ENCODE measurements at regions not wholly inside any gene's neighbourhood (a gene's known extent, or its start where the extent isn't known, plus 50 kb on each side); places are given as distances from the start of the nearest gene placed in this dataset.

DNA sequence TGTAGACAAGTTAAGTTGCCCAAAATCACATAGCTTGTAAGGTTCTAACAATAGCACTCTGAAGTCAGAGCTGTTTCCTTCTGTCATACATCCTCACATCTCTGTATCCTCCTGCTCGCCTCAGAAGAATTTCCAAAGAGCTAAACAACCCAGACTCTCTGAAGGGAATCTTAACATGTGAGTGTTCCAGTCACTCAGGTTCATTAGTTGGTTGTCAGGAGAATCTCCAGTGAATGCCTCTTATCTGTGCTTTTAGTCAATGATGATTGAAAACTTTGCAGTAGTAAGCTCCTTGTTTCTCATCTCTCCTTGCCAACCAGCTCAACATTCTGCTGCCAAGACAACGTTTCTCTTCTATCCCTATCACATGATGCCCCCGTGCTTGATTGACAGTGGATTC is 195.5 kb downstream of the C11orf91 start:
- FAIRE-seq (no peak), DNase-seq (ENCODE audit: low read depth, low spot score) (no peak)
- dilution Hi-C loops (cut with MboI; ENCODE audit: extremely low pct_ligation_motif_present, low sequenced_read_pairs): no loop called here
- TF ChIP-seq FOS (IDR thresholded peaks at IDR 0.05; ENCODE audit: borderline replicate concordance, insufficient read depth, low read length) (no peak), JUN (IDR thresholded peaks at IDR 0.05; ENCODE audit: borderline replicate concordance, insufficient read depth, insufficient read length, low read depth) (no peak), POLR2A (IDR thresholded peaks at IDR 0.05; ENCODE audit: low read depth, low read length) (no peak), GATA2 (IDR thresholded peaks at IDR 0.05; ENCODE audit: insufficient read depth, insufficient read length, low read depth, low read length) (no peak), MYC (IDR thresholded peaks at IDR 0.05; ENCODE audit: low read depth, low read length) (no peak), CTCF (IDR thresholded peaks at IDR 0.05; ENCODE audit: extremely low read depth in 1 of 2, insufficient read depth in 1 of 2, low read depth in 1 of 2, low read length in 2 of 2) (no peak), EZH2 (IDR thresholded peaks at IDR 0.05; ENCODE audit: borderline replicate concordance, low read depth, low read length, severe bottlenecking) (no peak), POLR2AphosphoS5 (IDR thresholded peaks at IDR 0.05; ENCODE audit: insufficient read depth, low read depth, low read length) (no peak)
- TF ChIP-seq, protein P1, sequence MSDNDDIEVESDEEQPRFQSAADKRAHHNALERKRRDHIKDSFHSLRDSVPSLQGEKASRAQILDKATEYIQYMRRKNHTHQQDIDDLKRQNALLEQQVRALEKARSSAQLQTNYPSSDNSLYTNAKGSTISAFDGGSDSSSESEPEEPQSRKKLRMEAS (IDR thresholded peaks at IDR 0.05; ENCODE audit: insufficient read depth, insufficient read length): no peak
- H3K4me2 ChIP-seq (ENCODE audit: insufficient read depth, low read length): no peak overlapping the region
- POLR2A ChIA-PET: no interaction called here
- H3K27ac ChIP-seq (ENCODE audit: insufficient read depth, low read depth, low read length): no peak overlapping the region
- peaks cover 25% of the 10 kb centered on the region for H3K79me2 ChIP-seq (ENCODE audit: control insufficient read depth, insufficient read depth, low read length)
- no peaks in the 10 kb centered on the region for H3K36me3 ChIP-seq (ENCODE audit: control insufficient read depth in 2 of 2, extremely low read depth in 1 of 2, insufficient read depth in 2 of 2, low read length in 2 of 2)
- no peaks in the 10 kb centered on the region for H3K27me3 ChIP-seq (ENCODE audit: control insufficient read depth in 2 of 2, insufficient read depth in 2 of 2, low read length in 2 of 2)
- intact Hi-C loops (cut with micrococcal nuclease): no loop called here
- BruUV-seq (replicated peaks): no TSS peak
- H3K4me3 ChIP-seq (replicated peaks in 1 of 3; ENCODE audit: insufficient read depth in 1 of 3, low read depth in 1 of 3, low read length in 3 of 3): no peak overlapping the region
- no peak overlapping the region for H3K9ac ChIP-seq (replicated peaks; ENCODE audit: extremely low read depth, insufficient read depth, low read length)
- H4K20me1 ChIP-seq (replicated peaks; ENCODE audit: control insufficient read depth, extremely low read depth, insufficient read depth, low read length): peaks cover 10% of the 10 kb centered on the region
- H2AFZ ChIP-seq (ENCODE audit: low read depth, low read length): no peak overlapping the region
- CTCF ChIA-PET: no interaction called here
- H3K9me1 ChIP-seq (replicated peaks; ENCODE audit: control insufficient read depth, extremely low read depth, insufficient read depth, low read length): no peaks in the 10 kb centered on the region
- no peaks in the 10 kb centered on the region for H3K9me3 ChIP-seq (replicated peaks; ENCODE audit: control insufficient read depth, insufficient read depth, low read length)
- H3K4me1 ChIP-seq (ENCODE audit: control insufficient read depth, extremely low read depth, insufficient read depth, low read length): no peaks in the 10 kb centered on the region
